ENCODE measurements at regions not wholly inside any gene's neighbourhood (a gene's known extent, or its start where the extent isn't known, plus 50 kb on each side); places are given as distances from the start of the nearest gene placed in this dataset.
"Not testable (repeated sequence)": the region's sequence is repeated elsewhere in the genome, so short reads cannot be mapped to it uniquely, and the experiment has no call there.

DNA sequence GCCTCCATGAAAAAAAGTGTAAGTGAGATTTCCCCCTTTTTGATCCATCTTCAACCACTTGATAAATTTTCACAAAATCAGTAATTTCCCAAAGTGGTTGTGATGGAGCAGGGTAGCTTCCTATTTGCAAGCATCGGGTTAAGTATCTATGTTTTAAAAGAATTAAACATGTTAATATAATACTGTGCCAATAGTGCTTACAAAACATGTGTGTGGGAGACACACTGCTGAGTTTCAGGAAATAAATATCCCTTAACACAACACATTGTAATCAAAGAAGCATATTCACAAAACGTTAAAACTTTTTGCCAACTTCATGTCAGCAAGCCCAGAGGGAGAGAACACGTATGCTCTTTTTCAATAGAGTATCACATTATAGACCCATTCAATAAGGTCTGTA lies 526.9 kb downstream of the TTLL7 start:
- TF ChIP-seq, protein P1, sequence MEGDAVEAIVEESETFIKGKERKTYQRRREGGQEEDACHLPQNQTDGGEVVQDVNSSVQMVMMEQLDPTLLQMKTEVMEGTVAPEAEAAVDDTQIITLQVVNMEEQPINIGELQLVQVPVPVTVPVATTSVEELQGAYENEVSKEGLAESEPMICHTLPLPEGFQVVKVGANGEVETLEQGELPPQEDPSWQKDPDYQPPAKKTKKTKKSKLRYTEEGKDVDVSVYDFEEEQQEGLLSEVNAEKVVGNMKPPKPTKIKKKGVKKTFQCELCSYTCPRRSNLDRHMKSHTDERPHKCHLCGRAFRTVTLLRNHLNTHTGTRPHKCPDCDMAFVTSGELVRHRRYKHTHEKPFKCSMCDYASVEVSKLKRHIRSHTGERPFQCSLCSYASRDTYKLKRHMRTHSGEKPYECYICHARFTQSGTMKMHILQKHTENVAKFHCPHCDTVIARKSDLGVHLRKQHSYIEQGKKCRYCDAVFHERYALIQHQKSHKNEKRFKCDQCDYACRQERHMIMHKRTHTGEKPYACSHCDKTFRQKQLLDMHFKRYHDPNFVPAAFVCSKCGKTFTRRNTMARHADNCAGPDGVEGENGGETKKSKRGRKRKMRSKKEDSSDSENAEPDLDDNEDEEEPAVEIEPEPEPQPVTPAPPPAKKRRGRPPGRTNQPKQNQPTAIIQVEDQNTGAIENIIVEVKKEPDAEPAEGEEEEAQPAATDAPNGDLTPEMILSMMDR (conservative IDR thresholded peaks at IDR 0.05; ENCODE audit: low read depth, low read length) = not testable (repeated sequence)
- TF ChIP-seq, protein P2, sequence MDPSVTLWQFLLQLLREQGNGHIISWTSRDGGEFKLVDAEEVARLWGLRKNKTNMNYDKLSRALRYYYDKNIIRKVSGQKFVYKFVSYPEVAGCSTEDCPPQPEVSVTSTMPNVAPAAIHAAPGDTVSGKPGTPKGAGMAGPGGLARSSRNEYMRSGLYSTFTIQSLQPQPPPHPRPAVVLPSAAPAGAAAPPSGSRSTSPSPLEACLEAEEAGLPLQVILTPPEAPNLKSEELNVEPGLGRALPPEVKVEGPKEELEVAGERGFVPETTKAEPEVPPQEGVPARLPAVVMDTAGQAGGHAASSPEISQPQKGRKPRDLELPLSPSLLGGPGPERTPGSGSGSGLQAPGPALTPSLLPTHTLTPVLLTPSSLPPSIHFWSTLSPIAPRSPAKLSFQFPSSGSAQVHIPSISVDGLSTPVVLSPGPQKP (IDR thresholded peaks at IDR 0.05; ENCODE audit: borderline replicate concordance, low read depth, low read length) = not testable (repeated sequence)
- TF ChIP-seq POLR2A (IDR thresholded peaks at IDR 0.05; ENCODE audit: low read depth, low read length) = not testable (repeated sequence)
